OCI-LY7 (cell line): ENCODE measurements at regions not wholly inside any gene's neighbourhood (a gene's known extent, or its start where the extent isn't known, plus 50 kb on each side); places are given as distances from the start of the nearest gene placed in this dataset.

Experiments
- BruUV-seq: library from RNA; stranded (reverse); fragments of 400-500 nt; replicated peaks from 2 replicates; lab custom pipeline; 2021; lab: Mats Ljungman, UMichigan
- CTCF ChIA-PET: fragments of 300-600 bp; sonication (Branson Sonifier 250); formaldehyde crosslinking; loops from one replicate; lab custom pipeline; 2022; ENCODE audit warnings: antibody characterized with exemption; ENCODE audit not compliant: unreplicated experiment; lab: Charles Lee
- POLR2A ChIA-PET: fragments of 300-600 bp; sonication (Branson Sonifier 250); formaldehyde crosslinking; loops from one replicate; lab custom pipeline; 2022; ENCODE audit warnings: antibody characterized with exemption; lab: Charles Lee
- DNase-seq: peaks from one replicate; pipeline ENCODE4 v3.0.0-alpha.2; 2015; ENCODE audit warnings: low spot score
- H2AFZ ChIP-seq: fragments of 200-600 bp; sonication (generic), shearing (Covaris generic); 2 replicates; pipeline ENCODE4 v1.6.1; 2014; ENCODE audit warnings: mild to moderate bottlenecking, antibody characterized with exemption, low read length, moderate library complexity
- H3K27ac ChIP-seq: fragments of 200-600 bp; sonication (generic); 2 replicates; pipeline ENCODE4 v1.5.1; 2014; ENCODE audit warnings: mixed run types, low read depth, mild to moderate bottlenecking, moderate library complexity, low read length, inconsistent platforms; ENCODE audit not compliant: poor library complexity, severe bottlenecking
- H3K36me3 ChIP-seq: fragments of 200-600 bp; sonication (generic); 2 replicates; pipeline ENCODE4 v1.6.1; 2014; ENCODE audit warnings: mild to moderate bottlenecking, antibody characterized with exemption, low read length, moderate library complexity, mixed read lengths; ENCODE audit not compliant: insufficient read depth
- H3K4me1 ChIP-seq: fragments of 200-600 bp; sonication (generic); 2 replicates; pipeline ENCODE4 v1.5.1; 2014; ENCODE audit warnings: mild to moderate bottlenecking, low read length; ENCODE audit not compliant: insufficient read depth, poor library complexity, severe bottlenecking
- H3K4me2 ChIP-seq: fragments of 200-600 bp; sonication (generic); 2 replicates; pipeline ENCODE4 v1.6.1; 2014; ENCODE audit warnings: mild to moderate bottlenecking, low read length
- H3K4me3 ChIP-seq: fragments of 200-600 bp; sonication (generic); 2 replicates; pipeline ENCODE4 v1.5.1; 2014; ENCODE audit warnings: mild to moderate bottlenecking, low read depth, low read length; ENCODE audit not compliant: poor library complexity, severe bottlenecking
- H3K79me2 ChIP-seq: fragments of 200-600 bp; sonication (generic); 2 replicates; pipeline ENCODE4 v1.6.1; 2016; ENCODE audit warnings: low read depth, mild to moderate bottlenecking, low read length, moderate library complexity, mixed read lengths; ENCODE audit not compliant: insufficient read depth
- H3K9me2 ChIP-seq: fragments of 200-600 bp; sonication (generic); 2 replicates; pipeline ENCODE4 v1.6.1; 2016; ENCODE audit warnings: mild to moderate bottlenecking, low read length, mixed read lengths; ENCODE audit not compliant: insufficient read depth
- H3K9me3 ChIP-seq: fragments of 200-600 bp; sonication (generic); 2 replicates; pipeline ENCODE4 v1.6.1; 2014; ENCODE audit warnings: mild to moderate bottlenecking, mixed run types, low read length, mixed read lengths
- H4K20me1 ChIP-seq: fragments of 200-600 bp; sonication (generic); 2 replicates; pipeline ENCODE4 v1.6.1; 2014; ENCODE audit warnings: mild to moderate bottlenecking, antibody characterized with exemption, low read length, moderate library complexity, mixed read lengths; ENCODE audit not compliant: insufficient read depth
- CTCF ChIP-seq: fragments of 200-600 bp; sonication (generic); conservative IDR thresholded peaks from 2 replicates; pipeline ENCODE4 v1.5.1; 2014; ENCODE audit warnings: mild to moderate bottlenecking, antibody characterized with exemption, low read length, moderate library complexity, mixed read lengths
- EZH2phosphoT487 ChIP-seq: fragments of 200-600 bp; sonication (generic); IDR thresholded peaks from 2 replicates; pipeline ENCODE4 v1.6.1; 2018; ENCODE audit warnings: low read depth, borderline replicate concordance, mild to moderate bottlenecking, mixed run types, antibody characterized with exemption, low read length, moderate library complexity, mixed read lengths
- intact Hi-C: fragments of 100-400 bp; cut with micrococcal nuclease; formaldehyde crosslinking; loops from one replicate; pipeline ENCODE4 v1.10.0; 2022; ENCODE audit not compliant: unreplicated experiment

DNA sequence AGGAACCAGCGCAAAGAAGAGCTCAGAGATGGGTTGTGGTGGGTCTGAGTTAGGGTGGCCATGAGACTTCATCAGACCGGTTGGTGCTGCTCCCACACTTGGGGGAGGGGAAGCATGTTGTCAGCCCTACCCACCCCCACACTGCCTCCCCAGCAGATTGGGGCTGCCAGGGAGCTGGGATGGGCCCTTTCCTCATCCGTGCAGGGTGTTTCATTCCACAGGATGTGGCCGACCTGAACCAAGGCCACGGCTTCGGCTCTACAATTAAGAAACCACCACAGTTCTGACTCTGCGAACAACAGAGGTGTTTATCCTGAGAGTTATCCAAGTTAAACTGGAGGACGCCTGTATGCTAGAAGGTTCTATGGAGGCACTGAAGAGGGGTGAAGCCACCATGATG, 171.2 kb downstream of the ETS2 start:
- no peak overlapping the region for H3K4me3 ChIP-seq
- H3K4me2 ChIP-seq: no peak overlapping the region
- ChIA-PET CTCF (no interaction called here), POLR2A (no interaction called here)
- H3K79me2 ChIP-seq: no peaks in the 10 kb centered on the region
- H3K27ac ChIP-seq: no peak overlapping the region
- no peaks in the 10 kb centered on the region for H4K20me1 ChIP-seq
- no TSS peak for BruUV-seq
- no peaks in the 10 kb centered on the region for H3K9me3 ChIP-seq
- no peak overlapping the region for H2AFZ ChIP-seq
- TF ChIP-seq CTCF (no peak), EZH2phosphoT487 (no peak)
- DNase-seq: no peak
- H3K9me2 ChIP-seq: no peaks in the 10 kb centered on the region
- intact Hi-C loops: no loop called here
- H3K4me1 ChIP-seq: no peaks in the 10 kb centered on the region
- no peaks in the 10 kb centered on the region for H3K36me3 ChIP-seq

DNA sequence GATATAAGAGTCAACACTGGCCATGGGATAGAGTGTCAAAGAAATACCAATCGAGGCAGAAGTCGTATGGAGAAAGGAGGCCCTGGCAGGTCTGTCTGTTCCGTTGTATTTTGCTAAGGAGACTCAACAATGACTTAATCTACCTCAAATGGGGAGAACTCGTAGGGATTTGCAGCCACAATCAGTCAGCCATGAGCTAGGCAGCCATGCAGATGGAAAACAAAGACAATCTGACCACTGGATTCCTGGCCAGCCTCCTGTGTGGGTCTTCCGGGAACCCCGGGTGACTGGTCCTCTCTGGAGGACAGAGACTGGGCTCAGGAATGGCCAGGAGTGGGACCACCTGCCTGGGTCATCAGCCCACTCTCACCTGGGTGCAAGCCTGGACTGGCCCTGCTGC, 167.8 kb downstream of the ETS2 start:
- ChIA-PET CTCF (no interaction called here), POLR2A (no interaction called here)

GRCh38 chr21:38972078-38972477, 166.3 kb downstream of the ETS2 start:
- no TSS peak for BruUV-seq
- POLR2A ChIA-PET: no interaction called here
- Histone ChIP-seq H3K9me2 (no peaks in the 10 kb centered on the region), H2AFZ (no peak overlapping the region), H3K9me3 (no peaks in the 10 kb centered on the region), H3K79me2 (no peaks in the 10 kb centered on the region), H3K4me2 (no peak overlapping the region), H3K4me3 (no peak overlapping the region), H3K4me1 (no peaks in the 10 kb centered on the region), H4K20me1 (no peaks in the 10 kb centered on the region), H3K27ac (no peak overlapping the region), H3K36me3 (no peaks in the 10 kb centered on the region)
- no peak for TF ChIP-seq CTCF
- no peak for TF ChIP-seq EZH2phosphoT487
- no peak for DNase-seq
- CTCF ChIA-PET: no interaction called here
- intact Hi-C loops: no loop called here

More for the DNA sequence above, 167.8 kb downstream of the ETS2 start:
- BruUV-seq: no TSS peak
- no peaks in the 10 kb centered on the region for H3K9me2 ChIP-seq
- no peak overlapping the region for H3K4me2 ChIP-seq
- H3K27ac ChIP-seq: no peak overlapping the region
- intact Hi-C loops: no loop called here
- H3K4me1 ChIP-seq: no peaks in the 10 kb centered on the region
- no peak for TF ChIP-seq CTCF
- TF ChIP-seq EZH2phosphoT487: no peak
- no peaks in the 10 kb centered on the region for H3K79me2 ChIP-seq
- no peaks in the 10 kb centered on the region for H4K20me1 ChIP-seq
- no peak overlapping the region for H2AFZ ChIP-seq
- DNase-seq: no peak
- H3K4me3 ChIP-seq: no peak overlapping the region
- no peaks in the 10 kb centered on the region for H3K36me3 ChIP-seq
- H3K9me3 ChIP-seq: no peaks in the 10 kb centered on the region
